Bronchial epithelial cell (primary cell): ENCODE measurements at regions not wholly inside any gene's neighbourhood (a gene's known extent, or its start where the extent isn't known, plus 50 kb on each side); places are given as distances from the start of the nearest gene placed in this dataset.

Experiments used
- DNase-seq: peaks from one replicate; pipeline ENCODE4 v3.0.0-alpha.2; 2010; ENCODE audit warnings: low read depth
- FAIRE-seq: peaks from 2 replicates; lab custom pipeline; 2011; peaks lifted over from hg19 to GRCh38; lab: Jason Lieb, UNC
- H3K27me3 ChIP-seq: 2 replicates; pipeline ENCODE4 v1.5.1; 2011; ENCODE audit warnings: low read length; ENCODE audit not compliant: control insufficient read depth, insufficient read depth
- H3K36me3 ChIP-seq: 2 replicates; pipeline ENCODE4 v1.5.1; 2011; ENCODE audit warnings: low read length; ENCODE audit not compliant: control insufficient read depth, insufficient read depth
- H3K4me3 ChIP-seq: 2 replicates; pipeline ENCODE4 v1.5.1; 2011; ENCODE audit warnings: mild to moderate bottlenecking, low read depth, low read length, control low read depth
- TF ChIP-seq, protein P1 (sequence below): IDR thresholded peaks from 2 replicates; pipeline ENCODE4 v1.5.1; 2011; ENCODE audit warnings: mild to moderate bottlenecking, moderate library complexity, low read length, control low read depth, inconsistent platforms; ENCODE audit not compliant: insufficient read depth, severe bottlenecking

DNA sequence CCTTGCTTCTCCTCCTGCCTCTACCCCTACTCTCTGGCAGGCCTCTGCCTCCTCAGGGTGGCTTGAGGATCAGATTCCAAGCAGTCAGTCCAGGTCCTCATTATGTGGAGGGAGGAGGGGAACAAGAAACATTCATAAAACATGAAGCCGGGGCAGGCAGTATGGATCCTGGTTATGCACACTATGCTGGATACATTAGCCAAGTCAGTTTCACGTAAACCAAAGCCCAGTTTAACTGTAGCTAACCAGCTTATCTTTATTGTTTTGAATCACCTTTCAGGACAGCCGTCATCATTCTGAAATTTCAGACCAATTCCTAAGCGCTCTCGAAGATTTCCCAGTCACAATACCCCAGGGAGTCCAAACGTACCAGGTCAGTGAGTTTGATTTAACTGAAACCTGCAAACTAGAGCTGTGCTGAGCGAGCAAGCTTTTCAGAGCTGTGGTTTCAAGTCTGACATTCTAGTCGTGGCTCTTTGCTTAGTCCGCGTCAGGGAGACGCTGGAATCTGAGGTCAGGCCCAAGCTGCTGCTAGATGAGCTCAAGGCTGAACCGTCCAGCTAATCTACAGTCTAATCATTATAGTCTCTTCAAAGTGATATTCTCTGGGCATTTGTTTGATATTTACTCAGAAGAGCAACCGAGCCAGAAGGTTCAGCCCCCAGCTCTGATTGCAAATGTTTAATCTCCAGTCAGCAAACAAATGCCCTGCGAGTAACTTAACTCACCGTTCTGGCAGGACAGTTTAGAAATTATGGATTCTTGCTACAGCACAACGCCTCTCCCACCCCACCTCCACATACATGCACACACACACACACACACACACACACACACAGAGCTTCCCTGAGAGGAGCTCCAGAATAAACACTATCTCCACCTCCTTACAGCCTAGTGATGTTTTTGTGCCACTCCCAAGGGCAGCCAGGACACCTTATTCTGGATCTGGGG lies 63.8 kb upstream of the BZW1 start:
- Histone ChIP-seq H3K4me3 (no peak overlapping the region), H3K27me3 (no peaks in the 10 kb centered on the region), H3K36me3 (no peaks in the 10 kb centered on the region)
- DNase-seq (peak; percentile 37), FAIRE-seq (no peak)
- TF ChIP-seq, protein P1, sequence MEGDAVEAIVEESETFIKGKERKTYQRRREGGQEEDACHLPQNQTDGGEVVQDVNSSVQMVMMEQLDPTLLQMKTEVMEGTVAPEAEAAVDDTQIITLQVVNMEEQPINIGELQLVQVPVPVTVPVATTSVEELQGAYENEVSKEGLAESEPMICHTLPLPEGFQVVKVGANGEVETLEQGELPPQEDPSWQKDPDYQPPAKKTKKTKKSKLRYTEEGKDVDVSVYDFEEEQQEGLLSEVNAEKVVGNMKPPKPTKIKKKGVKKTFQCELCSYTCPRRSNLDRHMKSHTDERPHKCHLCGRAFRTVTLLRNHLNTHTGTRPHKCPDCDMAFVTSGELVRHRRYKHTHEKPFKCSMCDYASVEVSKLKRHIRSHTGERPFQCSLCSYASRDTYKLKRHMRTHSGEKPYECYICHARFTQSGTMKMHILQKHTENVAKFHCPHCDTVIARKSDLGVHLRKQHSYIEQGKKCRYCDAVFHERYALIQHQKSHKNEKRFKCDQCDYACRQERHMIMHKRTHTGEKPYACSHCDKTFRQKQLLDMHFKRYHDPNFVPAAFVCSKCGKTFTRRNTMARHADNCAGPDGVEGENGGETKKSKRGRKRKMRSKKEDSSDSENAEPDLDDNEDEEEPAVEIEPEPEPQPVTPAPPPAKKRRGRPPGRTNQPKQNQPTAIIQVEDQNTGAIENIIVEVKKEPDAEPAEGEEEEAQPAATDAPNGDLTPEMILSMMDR: no peak

GRCh38 chr2:200748779-200749178 lies 62.9 kb upstream of the BZW1 start:
- Histone ChIP-seq H3K27me3 (no peaks in the 10 kb centered on the region), H3K36me3 (no peaks in the 10 kb centered on the region), H3K4me3 (no peak overlapping the region)
- TF ChIP-seq, protein P1: no peak
- FAIRE-seq: peak; percentile 50
- no peak for DNase-seq

- H3K4me3 ChIP-seq: no peak overlapping the region
- H3K36me3 ChIP-seq: no peaks in the 10 kb centered on the region
- FAIRE-seq: no peak
- TF ChIP-seq, protein P1: no peak
- DNase-seq: no peak
- H3K27me3 ChIP-seq: no peaks in the 10 kb centered on the region
Observed at GRCh38 chr2:200749631-200750322, 61.9 kb upstream of the BZW1 start.

DNA sequence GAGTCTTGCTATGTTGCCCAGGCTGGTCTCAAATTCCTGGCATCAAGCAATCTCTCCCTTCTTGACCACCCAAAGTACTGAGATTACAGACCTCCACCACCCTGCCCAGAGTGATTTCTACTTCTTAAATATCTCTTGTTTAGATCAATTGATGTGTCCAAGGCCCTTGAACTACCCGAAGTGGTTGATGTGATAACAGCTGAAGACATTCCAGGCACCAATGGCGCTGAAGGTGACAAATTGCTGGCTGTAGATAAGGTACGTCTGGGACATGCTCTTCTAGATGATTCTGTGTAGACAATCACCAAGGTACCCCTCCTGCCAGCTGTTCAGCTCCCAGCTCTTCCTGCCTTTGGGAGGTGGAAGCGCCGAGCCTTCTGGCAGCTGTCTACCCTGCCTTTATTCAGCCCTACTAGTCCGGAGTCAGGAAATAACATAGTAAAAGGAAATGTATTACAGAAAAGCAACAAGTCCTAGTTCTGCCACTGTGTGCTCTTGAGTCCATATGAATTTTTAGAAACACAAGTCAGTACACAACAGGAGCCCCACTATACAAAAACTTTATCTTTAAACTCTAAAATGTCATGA lies 61.3 kb upstream of the BZW1 start:
- no peak for FAIRE-seq
- TF ChIP-seq, protein P1: no peak
- H3K27me3 ChIP-seq: no peaks in the 10 kb centered on the region

GRCh38 chr2:200751786-200752185 lies 59.9 kb upstream of the BZW1 start:
- DNase-seq: peak; percentile 59
- H3K36me3 ChIP-seq: no peaks in the 10 kb centered on the region
- H3K27me3 ChIP-seq: no peaks in the 10 kb centered on the region
- no peak overlapping the region for H3K4me3 ChIP-seq
- no peak for FAIRE-seq
- TF ChIP-seq, protein P1: no peak

More for the DNA sequence above, 61.3 kb upstream of the BZW1 start:
- Histone ChIP-seq H3K4me3 (no peak overlapping the region), H3K36me3 (no peaks in the 10 kb centered on the region)
- no peak for DNase-seq
